GM12874 (cell line): ENCODE measurements at regions not wholly inside any gene's neighbourhood (a gene's known extent, or its start where the extent isn't known, plus 50 kb on each side); places are given as distances from the start of the nearest gene placed in this dataset.

Experiments
- CTCF ChIP-seq: IDR thresholded peaks from 2 replicates; pipeline ENCODE4 v1.5.1; 2011; ENCODE audit warnings: low read depth, mild to moderate bottlenecking, control low read depth, low read length, moderate library complexity; ENCODE audit not compliant: insufficient read depth

GRCh38 chr12:111025792-111026430 lies 105.5 kb upstream of the MYL2 start:
- TF ChIP-seq CTCF = no peak

- no peak for TF ChIP-seq CTCF
These were observed 104.9 kb upstream of the MYL2 start for GRCh38 chr12:111025301-111025700.

DNA sequence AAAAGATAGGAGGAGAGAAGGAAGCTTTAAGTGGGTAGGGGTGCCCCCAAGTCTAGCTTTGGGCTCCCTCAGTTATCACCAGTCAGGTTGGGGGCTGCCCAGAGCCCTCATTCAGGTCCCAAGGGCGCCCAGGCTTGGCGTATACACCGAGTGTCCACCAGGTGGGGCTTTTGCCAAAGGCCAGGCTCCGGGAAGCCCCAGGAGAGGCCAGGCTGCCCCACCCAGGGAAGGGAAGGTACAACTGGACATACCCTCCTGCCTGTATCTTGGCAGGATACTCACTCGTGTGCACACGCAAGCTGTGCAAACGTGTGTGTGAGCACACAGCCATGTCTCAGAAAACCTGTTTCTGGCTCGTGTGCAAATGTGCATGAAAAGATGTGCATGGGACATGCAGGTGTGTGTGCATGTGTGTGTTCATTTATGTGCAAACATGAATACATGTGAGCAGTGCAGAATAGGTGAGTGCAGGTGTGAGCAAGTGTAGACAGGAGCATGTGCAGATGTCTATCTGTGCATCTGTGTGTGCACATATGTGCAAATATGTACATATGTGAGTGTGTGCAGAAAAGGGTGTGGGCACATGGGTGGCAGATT lies 103.9 kb upstream of the MYL2 start:
- TF ChIP-seq CTCF = peak; percentile 83

- TF ChIP-seq CTCF = no peak
These were observed 102.0 kb upstream of the MYL2 start for GRCh38 chr12:111022386-111022785.

DNA sequence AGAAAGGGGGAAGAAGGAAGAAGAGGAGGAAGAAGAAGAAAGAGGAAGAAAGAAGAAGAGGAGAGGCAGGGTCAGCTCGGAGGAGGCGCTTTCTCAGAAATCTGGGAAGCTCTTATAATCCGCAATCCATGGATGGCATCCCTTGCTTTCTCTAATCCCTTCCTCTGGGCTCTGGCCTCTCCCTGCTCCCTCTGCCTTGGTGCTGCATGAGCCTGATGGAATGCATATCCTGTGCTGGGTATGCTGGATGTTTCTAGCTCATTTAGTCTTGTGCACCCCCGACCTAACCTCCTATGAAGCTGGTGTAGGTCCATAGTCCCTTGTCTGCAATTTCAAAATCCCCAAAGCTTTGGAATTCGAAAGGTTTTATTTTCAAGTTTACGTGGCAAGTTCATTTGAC lies 94.2 kb upstream of the MYL2 start:
- TF ChIP-seq CTCF = no peak

- no peak for TF ChIP-seq CTCF
These were observed 92.5 kb upstream of the MYL2 start for GRCh38 chr12:111012918-111013317.

GRCh38 chr12:111011999-111012600 lies 91.7 kb upstream of the MYL2 start:
- TF ChIP-seq CTCF = no peak
